WTC11 (cell line): ENCODE measurements at regions not wholly inside any gene's neighbourhood (a gene's known extent, or its start where the extent isn't known, plus 50 kb on each side); places are given as distances from the start of the nearest gene placed in this dataset.
"Not testable (repeated sequence)": the region's sequence is repeated elsewhere in the genome, so short reads cannot be mapped to it uniquely, and the experiment has no call there.

Experiments
- NR1H2 ChIP-seq: sonication (generic); formaldehyde crosslinking; IDR thresholded peaks from 2 replicates; pipeline ENCODE4 v1.9.0; 2021; ENCODE audit warnings: mild to moderate bottlenecking, moderate library complexity, missing genetic modification reagents
- SP1 ChIP-seq: sonication (generic); formaldehyde crosslinking; conservative IDR thresholded peaks from 2 replicates; pipeline ENCODE4 v1.8.1; 2022; ENCODE audit warnings: missing genetic modification reagents
- ZNF232 ChIP-seq: sonication (generic); formaldehyde crosslinking; IDR thresholded peaks from 2 replicates; pipeline ENCODE4 v1.8.0; 2022; ENCODE audit warnings: mild to moderate bottlenecking, missing genetic modification reagents
- ZNF317 ChIP-seq: sonication (generic); formaldehyde crosslinking; IDR thresholded peaks from 2 replicates; pipeline ENCODE4 v1.8.1; 2023; ENCODE audit warnings: low read depth, mild to moderate bottlenecking, moderate library complexity, missing genetic modification reagents, borderline replicate concordance
- ZNF671 ChIP-seq: fragments of 250-450 bp; sonication (Bioruptor Pico); IDR thresholded peaks from 2 replicates; pipeline ENCODE4 v1.8.0; 2021; ENCODE audit warnings: mild to moderate bottlenecking
- TF ChIP-seq, protein P1 (sequence below): sonication (generic); formaldehyde crosslinking; conservative IDR thresholded peaks from 2 replicates; pipeline ENCODE4 v1.8.1; 2023; ENCODE audit warnings: mild to moderate bottlenecking, low read depth, missing genetic modification reagents, moderate library complexity
- TF ChIP-seq, protein P2 (sequence below): fragments of 200-600 bp; IDR thresholded peaks from 2 replicates; pipeline ENCODE4 v1.8.0; 2022; ENCODE audit warnings: antibody characterized with exemption
- TF ChIP-seq, protein P3 (sequence below): sonication (generic); formaldehyde crosslinking; IDR thresholded peaks from 2 replicates; pipeline ENCODE4 v1.8.0; 2022; ENCODE audit warnings: mild to moderate bottlenecking, missing genetic modification reagents

DNA sequence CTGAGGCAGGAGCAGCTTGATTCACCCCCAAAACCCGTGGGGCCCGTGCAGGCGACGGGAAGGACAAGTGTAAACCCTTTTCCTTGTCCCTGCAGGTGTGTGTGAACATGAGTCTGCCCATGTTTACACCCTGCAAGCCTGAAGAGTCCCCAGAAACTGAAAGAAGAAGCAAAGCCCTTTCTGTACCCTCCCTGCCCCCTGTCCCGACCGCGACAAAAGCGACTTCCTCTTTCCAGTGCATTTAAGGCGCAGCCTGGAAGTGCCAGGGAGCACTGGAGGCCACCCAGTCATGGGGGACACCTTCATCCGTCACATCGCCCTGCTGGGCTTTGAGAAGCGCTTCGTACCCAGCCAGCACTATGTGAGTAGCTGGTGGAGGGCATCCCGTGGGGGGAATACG, 88.3 kb downstream of the NSUN5 start:
- TF ChIP-seq, protein P1, sequence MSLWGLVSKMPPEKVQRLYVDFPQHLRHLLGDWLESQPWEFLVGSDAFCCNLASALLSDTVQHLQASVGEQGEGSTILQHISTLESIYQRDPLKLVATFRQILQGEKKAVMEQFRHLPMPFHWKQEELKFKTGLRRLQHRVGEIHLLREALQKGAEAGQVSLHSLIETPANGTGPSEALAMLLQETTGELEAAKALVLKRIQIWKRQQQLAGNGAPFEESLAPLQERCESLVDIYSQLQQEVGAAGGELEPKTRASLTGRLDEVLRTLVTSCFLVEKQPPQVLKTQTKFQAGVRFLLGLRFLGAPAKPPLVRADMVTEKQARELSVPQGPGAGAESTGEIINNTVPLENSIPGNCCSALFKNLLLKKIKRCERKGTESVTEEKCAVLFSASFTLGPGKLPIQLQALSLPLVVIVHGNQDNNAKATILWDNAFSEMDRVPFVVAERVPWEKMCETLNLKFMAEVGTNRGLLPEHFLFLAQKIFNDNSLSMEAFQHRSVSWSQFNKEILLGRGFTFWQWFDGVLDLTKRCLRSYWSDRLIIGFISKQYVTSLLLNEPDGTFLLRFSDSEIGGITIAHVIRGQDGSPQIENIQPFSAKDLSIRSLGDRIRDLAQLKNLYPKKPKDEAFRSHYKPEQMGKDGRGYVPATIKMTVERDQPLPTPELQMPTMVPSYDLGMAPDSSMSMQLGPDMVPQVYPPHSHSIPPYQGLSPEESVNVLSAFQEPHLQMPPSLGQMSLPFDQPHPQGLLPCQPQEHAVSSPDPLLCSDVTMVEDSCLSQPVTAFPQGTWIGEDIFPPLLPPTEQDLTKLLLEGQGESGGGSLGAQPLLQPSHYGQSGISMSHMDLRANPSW (CRISPR knock-in tag), result not testable (repeated sequence)
- TF ChIP-seq, protein P2, sequence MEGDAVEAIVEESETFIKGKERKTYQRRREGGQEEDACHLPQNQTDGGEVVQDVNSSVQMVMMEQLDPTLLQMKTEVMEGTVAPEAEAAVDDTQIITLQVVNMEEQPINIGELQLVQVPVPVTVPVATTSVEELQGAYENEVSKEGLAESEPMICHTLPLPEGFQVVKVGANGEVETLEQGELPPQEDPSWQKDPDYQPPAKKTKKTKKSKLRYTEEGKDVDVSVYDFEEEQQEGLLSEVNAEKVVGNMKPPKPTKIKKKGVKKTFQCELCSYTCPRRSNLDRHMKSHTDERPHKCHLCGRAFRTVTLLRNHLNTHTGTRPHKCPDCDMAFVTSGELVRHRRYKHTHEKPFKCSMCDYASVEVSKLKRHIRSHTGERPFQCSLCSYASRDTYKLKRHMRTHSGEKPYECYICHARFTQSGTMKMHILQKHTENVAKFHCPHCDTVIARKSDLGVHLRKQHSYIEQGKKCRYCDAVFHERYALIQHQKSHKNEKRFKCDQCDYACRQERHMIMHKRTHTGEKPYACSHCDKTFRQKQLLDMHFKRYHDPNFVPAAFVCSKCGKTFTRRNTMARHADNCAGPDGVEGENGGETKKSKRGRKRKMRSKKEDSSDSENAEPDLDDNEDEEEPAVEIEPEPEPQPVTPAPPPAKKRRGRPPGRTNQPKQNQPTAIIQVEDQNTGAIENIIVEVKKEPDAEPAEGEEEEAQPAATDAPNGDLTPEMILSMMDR, result not testable (repeated sequence)
- not testable (repeated sequence) for TF ChIP-seq ZNF671 (CRISPR knock-in tag); SP1 (CRISPR knock-in tag); NR1H2; ZNF317; ZNF232 (CRISPR knock-in tag)
- TF ChIP-seq, protein P3, sequence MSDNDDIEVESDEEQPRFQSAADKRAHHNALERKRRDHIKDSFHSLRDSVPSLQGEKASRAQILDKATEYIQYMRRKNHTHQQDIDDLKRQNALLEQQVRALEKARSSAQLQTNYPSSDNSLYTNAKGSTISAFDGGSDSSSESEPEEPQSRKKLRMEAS, result not testable (repeated sequence)
